ENCODE measurements at regions not wholly inside any gene's neighbourhood (a gene's known extent, or its start where the extent isn't known, plus 50 kb on each side); places are given as distances from the start of the nearest gene placed in this dataset.
"Not testable (repeated sequence)": the region's sequence is repeated elsewhere in the genome, so short reads cannot be mapped to it uniquely, and the experiment has no call there.

DNA sequence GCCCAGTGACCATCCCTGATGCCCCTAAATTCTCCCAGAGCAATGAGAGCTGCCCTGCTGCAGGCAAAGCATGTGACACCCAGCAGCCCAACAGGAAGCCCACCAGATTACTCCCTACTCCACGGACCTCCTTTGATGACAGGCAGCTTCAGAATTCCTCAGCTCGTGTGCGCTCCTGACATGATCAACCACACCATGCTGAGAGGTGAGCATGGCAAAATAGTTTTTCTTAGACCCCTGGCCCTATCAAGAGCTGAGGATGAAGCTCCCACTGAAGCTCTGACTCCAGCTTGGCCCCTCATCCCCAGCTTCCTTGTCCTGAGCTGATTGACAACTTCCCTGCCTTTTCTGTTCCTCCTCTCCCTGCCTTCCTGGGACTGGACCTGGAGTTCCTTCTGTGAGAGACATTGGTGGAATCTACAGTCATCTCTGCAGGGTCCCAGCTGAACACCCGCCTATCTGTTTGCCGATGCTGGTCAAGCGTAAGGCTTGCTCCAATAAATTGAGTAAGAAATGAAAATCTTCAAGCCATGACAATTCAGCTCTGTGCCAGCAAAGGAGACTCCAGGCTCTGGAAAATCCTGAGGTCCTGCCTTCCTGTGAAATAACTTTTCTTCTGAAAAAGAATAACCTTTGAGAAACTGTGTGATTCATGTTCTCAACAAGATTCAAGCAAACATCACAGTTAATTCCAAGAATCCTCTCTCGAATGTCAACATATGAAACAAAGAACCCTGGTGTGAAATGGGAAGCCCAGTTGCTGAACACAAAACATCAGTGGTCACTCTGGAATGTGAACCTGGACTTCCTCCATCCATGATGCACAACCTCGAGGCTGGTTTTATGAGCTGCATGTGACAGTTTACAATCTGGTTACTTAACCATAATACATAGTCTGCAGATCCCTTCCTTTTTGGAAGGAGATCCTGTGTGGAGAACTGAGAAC lies 201.1 kb downstream of the SPP2 start:
- peaks cover 30% of the 10 kb centered on the region for H3K9me3 ChIP-seq (ENCODE audit: insufficient read depth, low read length)
- no peaks in the 10 kb centered on the region for H3K27me3 ChIP-seq (ENCODE audit: insufficient read depth, insufficient read length)
- TF ChIP-seq ZNF274 (IDR thresholded peaks at IDR 0.05; ENCODE audit: low read depth, low read length), result no peak
- TF ChIP-seq YY1 (IDR thresholded peaks at IDR 0.05; ENCODE audit: insufficient read depth, insufficient read length), result no peak
- no peak for TF ChIP-seq SUZ12 (IDR thresholded peaks at IDR 0.05; ENCODE audit: extremely low read depth, insufficient read depth, insufficient read length)
- no peak overlapping the region for H3K4me3 ChIP-seq (ENCODE audit: insufficient read length, low read depth)
- H3K9ac ChIP-seq (ENCODE audit: insufficient read length, low read depth), result no peak overlapping the region
- peaks cover 7% of the 10 kb centered on the region for H3K4me1 ChIP-seq (ENCODE audit: insufficient read depth, insufficient read length)
- no peak for DNase-seq (ENCODE audit: low read depth, low spot score)
- H3K36me3 ChIP-seq (ENCODE audit: insufficient read depth, insufficient read length, low read length), result no peaks in the 10 kb centered on the region

DNA sequence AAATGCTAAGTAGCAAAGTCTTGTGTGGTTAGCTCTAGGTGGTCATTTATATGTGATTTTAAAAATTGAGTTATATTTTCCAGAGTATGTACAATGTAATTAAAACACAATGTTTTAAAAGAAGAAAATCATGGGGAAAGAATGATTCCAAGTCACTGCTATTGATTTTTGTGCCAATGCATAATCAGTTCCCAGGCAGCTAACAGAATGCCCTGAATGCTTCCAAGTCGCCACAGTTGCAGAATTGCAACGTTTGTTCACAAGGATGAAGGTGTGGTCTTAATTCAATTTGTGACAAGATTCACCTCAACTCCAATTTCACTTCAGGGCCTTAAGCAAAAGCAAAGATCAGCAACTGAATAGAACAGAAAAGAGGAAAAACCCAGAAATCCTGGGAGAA lies 200.4 kb downstream of the SPP2 start:
- DNase-seq (ENCODE audit: low read depth, low spot score), result no peak
- no peak overlapping the region for H3K4me3 ChIP-seq (ENCODE audit: insufficient read length, low read depth)
- H3K9ac ChIP-seq (ENCODE audit: insufficient read length, low read depth), result no peak overlapping the region
- peaks cover 34% of the 10 kb centered on the region for H3K9me3 ChIP-seq (ENCODE audit: insufficient read depth, low read length)
- no peaks in the 10 kb centered on the region for H3K27me3 ChIP-seq (ENCODE audit: insufficient read depth, insufficient read length)
- peaks cover 7% of the 10 kb centered on the region for H3K4me1 ChIP-seq (ENCODE audit: insufficient read depth, insufficient read length)
- no peaks in the 10 kb centered on the region for H3K36me3 ChIP-seq (ENCODE audit: insufficient read depth, insufficient read length, low read length)
- TF ChIP-seq ZNF274 (IDR thresholded peaks at IDR 0.05; ENCODE audit: low read depth, low read length), result no peak
- no peak for TF ChIP-seq SUZ12 (IDR thresholded peaks at IDR 0.05; ENCODE audit: extremely low read depth, insufficient read depth, insufficient read length)
- TF ChIP-seq YY1 (IDR thresholded peaks at IDR 0.05; ENCODE audit: insufficient read depth, insufficient read length), result no peak

DNA sequence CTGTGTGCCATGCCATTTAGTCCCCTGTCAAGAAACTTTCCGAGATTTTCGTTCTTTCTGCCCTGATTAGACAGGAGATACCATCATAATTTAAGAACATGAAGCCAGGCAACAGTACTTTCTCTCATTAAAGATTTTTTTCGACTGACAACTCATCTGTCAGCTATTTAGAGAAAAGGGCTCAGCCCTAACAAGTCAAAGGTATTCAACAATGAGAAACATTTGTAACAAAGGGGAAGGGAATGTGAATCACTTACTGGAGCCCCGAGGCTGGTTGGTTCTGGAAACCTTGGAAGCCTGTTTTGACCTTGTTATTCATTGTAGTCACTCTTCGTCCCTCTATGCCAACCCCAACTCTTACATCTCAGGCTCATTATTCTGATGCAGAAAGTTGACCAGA lies 199.4 kb downstream of the SPP2 start:
- TF ChIP-seq ZNF274 (IDR thresholded peaks at IDR 0.05; ENCODE audit: low read depth, low read length), result no peak
- no peak for TF ChIP-seq SUZ12 (IDR thresholded peaks at IDR 0.05; ENCODE audit: extremely low read depth, insufficient read depth, insufficient read length)
- no peak for TF ChIP-seq YY1 (IDR thresholded peaks at IDR 0.05; ENCODE audit: insufficient read depth, insufficient read length)
- H3K9ac ChIP-seq (ENCODE audit: insufficient read length, low read depth), result no peak overlapping the region
- H3K4me1 ChIP-seq (ENCODE audit: insufficient read depth, insufficient read length), result peaks cover 7% of the 10 kb centered on the region
- no peaks in the 10 kb centered on the region for H3K36me3 ChIP-seq (ENCODE audit: insufficient read depth, insufficient read length, low read length)
- no peak overlapping the region for H3K4me3 ChIP-seq (ENCODE audit: insufficient read length, low read depth)
- DNase-seq (ENCODE audit: low read depth, low spot score), result peak; percentile 75
- H3K27me3 ChIP-seq (ENCODE audit: insufficient read depth, insufficient read length), result no peaks in the 10 kb centered on the region
- peaks cover 34% of the 10 kb centered on the region for H3K9me3 ChIP-seq (ENCODE audit: insufficient read depth, low read length)

DNA sequence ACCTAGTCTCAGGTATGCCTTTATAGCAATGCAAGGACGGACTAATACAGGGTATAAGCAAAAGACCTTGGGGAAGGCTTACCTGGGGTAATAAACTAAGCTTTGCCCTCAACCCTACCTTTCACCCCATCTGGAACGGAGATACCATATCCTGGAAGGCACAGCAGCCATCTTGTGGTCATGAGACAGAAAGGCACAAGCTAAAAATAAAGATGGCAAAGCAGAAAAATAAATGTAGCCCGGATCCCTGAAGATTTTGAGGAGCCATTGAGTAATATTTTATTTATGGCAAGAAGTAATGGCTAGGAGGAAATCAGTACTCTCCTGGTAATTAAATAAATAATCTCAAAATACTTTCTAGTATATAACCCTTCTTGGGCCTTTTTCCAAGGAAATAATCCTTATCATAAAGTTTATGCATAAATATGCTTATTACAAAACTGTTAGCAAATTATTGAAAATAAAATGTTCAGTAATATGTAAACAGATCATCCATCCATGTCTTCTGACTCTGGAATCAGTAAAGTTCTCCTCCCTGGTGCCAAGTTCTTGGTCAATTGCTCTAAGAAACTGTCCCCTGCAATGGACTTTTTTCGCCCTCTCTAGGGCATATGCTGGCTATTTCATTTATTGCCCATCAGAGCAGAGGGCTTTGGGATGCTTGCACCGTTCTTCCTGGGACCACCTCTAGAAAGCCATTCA lies 198.7 kb downstream of the SPP2 start:
- Histone ChIP-seq H3K4me1 (ENCODE audit: insufficient read depth, insufficient read length) (peaks cover 7% of the 10 kb centered on the region), H3K9me3 (ENCODE audit: insufficient read depth, low read length) (peaks cover 34% of the 10 kb centered on the region), H3K36me3 (ENCODE audit: insufficient read depth, insufficient read length, low read length) (no peaks in the 10 kb centered on the region), H3K4me3 (ENCODE audit: insufficient read length, low read depth) (no peak overlapping the region), H3K9ac (ENCODE audit: insufficient read length, low read depth) (peak overlapping the region; percentile 43), H3K27me3 (ENCODE audit: insufficient read depth, insufficient read length) (no peaks in the 10 kb centered on the region)
- no peak for DNase-seq (ENCODE audit: low read depth, low spot score)
- TF ChIP-seq YY1 (IDR thresholded peaks at IDR 0.05; ENCODE audit: insufficient read depth, insufficient read length) (no peak), SUZ12 (IDR thresholded peaks at IDR 0.05; ENCODE audit: extremely low read depth, insufficient read depth, insufficient read length) (no peak), ZNF274 (IDR thresholded peaks at IDR 0.05; ENCODE audit: low read depth, low read length) (no peak)

DNA sequence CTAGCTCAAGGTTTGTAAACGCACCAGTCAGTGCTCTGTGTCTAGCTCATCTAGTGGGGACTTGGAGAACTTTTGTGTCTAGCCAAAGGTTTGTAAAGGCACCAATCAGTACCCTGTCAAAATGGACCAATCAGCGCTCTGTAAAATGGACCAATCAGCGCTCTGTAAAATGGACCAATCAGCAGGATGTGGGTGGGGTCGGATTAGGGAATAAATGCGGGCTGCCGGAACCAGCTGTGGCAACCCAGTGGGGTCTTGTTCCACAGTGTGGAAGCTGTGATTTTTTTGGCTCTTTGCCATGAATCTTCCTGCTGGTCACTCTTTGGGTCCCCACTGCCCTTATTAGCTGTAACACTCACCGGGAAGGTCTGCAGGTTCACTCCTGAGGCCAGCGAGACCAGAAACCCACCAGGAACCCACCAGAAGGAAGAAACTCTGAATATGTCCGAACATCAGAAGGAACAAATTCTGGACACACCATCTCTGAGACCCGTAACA lies 197.8 kb downstream of the SPP2 start:
- H3K27me3 ChIP-seq (ENCODE audit: insufficient read depth, insufficient read length); H3K4me3 ChIP-seq (ENCODE audit: insufficient read length, low read depth); DNase-seq (ENCODE audit: low read depth, low spot score); H3K36me3 ChIP-seq (ENCODE audit: insufficient read depth, insufficient read length, low read length); H3K4me1 ChIP-seq (ENCODE audit: insufficient read depth, insufficient read length); H3K9ac ChIP-seq (ENCODE audit: insufficient read length, low read depth): not testable (repeated sequence)
- peaks cover 34% of the 10 kb centered on the region for H3K9me3 ChIP-seq (ENCODE audit: insufficient read depth, low read length)

DNA sequence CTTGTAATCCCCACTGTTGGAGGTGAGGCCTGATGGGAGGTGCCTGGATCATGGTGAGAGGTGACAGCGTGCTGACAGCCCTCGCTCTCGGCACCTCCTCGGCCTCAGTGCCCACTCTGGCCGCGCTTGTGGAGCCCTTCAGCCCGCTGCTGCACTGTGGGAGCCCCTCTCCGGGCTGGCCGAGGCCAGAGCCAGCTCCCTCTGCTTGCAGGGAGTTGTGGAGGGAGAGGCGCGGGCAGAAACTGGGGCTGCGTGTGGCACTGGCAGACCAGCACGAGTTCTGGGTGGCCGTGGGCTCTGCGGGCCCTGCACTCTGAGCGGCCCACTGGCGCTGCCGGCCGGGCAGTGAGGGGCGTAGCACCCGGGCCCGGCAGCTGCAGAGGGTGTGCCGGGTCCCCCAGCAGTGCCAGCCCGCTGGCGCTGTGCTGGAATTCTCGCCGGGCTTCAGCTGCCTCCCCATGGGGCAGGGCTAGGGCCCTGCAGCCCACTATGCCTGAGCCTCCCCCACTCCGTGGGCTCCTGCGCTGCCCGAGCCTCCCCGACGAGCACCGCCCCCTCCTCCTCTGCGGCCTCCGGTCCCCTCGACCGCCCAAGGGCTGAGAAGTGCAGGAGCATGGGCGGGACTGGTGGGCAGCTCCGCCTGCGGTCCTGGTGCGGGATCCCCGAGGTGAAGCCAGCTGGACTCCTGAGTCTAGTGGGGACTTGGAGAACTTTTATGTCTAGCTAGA lies 197.1 kb downstream of the SPP2 start:
- Histone ChIP-seq H3K4me3 (ENCODE audit: insufficient read length, low read depth) (no peak overlapping the region), H3K9ac (ENCODE audit: insufficient read length, low read depth) (no peak overlapping the region), H3K9me3 (ENCODE audit: insufficient read depth, low read length) (peaks cover 34% of the 10 kb centered on the region), H3K36me3 (ENCODE audit: insufficient read depth, insufficient read length, low read length) (no peaks in the 10 kb centered on the region), H3K4me1 (ENCODE audit: insufficient read depth, insufficient read length) (peaks cover 7% of the 10 kb centered on the region), H3K27me3 (ENCODE audit: insufficient read depth, insufficient read length) (no peaks in the 10 kb centered on the region)
- TF ChIP-seq ZNF274 (IDR thresholded peaks at IDR 0.05; ENCODE audit: low read depth, low read length) (no peak), SUZ12 (IDR thresholded peaks at IDR 0.05; ENCODE audit: extremely low read depth, insufficient read depth, insufficient read length) (no peak), YY1 (IDR thresholded peaks at IDR 0.05; ENCODE audit: insufficient read depth, insufficient read length) (no peak)
- no peak for DNase-seq (ENCODE audit: low read depth, low spot score)

GRCh38 chr2:234245945-234246344 lies 195.4 kb downstream of the SPP2 start:
- Histone ChIP-seq H3K9ac (ENCODE audit: insufficient read length, low read depth) (no peak overlapping the region), H3K4me3 (ENCODE audit: insufficient read length, low read depth) (no peak overlapping the region), H3K36me3 (ENCODE audit: insufficient read depth, insufficient read length, low read length) (no peaks in the 10 kb centered on the region), H3K4me1 (ENCODE audit: insufficient read depth, insufficient read length) (peaks cover 4% of the 10 kb centered on the region), H3K9me3 (ENCODE audit: insufficient read depth, low read length) (peaks cover 34% of the 10 kb centered on the region), H3K27me3 (ENCODE audit: insufficient read depth, insufficient read length) (no peaks in the 10 kb centered on the region)
- TF ChIP-seq YY1 (IDR thresholded peaks at IDR 0.05; ENCODE audit: insufficient read depth, insufficient read length), result no peak
- TF ChIP-seq SUZ12 (IDR thresholded peaks at IDR 0.05; ENCODE audit: extremely low read depth, insufficient read depth, insufficient read length), result no peak
- TF ChIP-seq ZNF274 (IDR thresholded peaks at IDR 0.05; ENCODE audit: low read depth, low read length), result no peak
- no peak for DNase-seq (ENCODE audit: low read depth, low spot score)

Measured in NT2/D1 (cell line).